Effector memory CD4-positive, alpha-beta T cell (primary cell): ENCODE measurements at regions not wholly inside any gene's neighbourhood (a gene's known extent, or its start where the extent isn't known, plus 50 kb on each side); places are given as distances from the start of the nearest gene placed in this dataset.

Experiments
- DNase-seq, 3 donors: peaks; one replicate each; pipeline ENCODE4 v3.0.0-alpha.2; 2020
- H3K27ac ChIP-seq: 2 replicates; pipeline ENCODE4 v1.7.0; 2013; ENCODE audit warnings: mild to moderate bottlenecking, low read length, moderate library complexity; ENCODE audit not compliant: insufficient read depth, poor library complexity, severe bottlenecking
- H3K27me3 ChIP-seq: replicated peaks from 2 replicates; pipeline ENCODE4 v1.7.0; 2013; ENCODE audit warnings: mild to moderate bottlenecking, low read length; ENCODE audit not compliant: insufficient read depth, control insufficient read depth, poor library complexity, severe bottlenecking
- H3K36me3 ChIP-seq: 2 replicates; pipeline ENCODE4 v1.7.0; 2013; ENCODE audit warnings: mild to moderate bottlenecking, low read length, moderate library complexity; ENCODE audit not compliant: control insufficient read depth, insufficient read depth
- H3K4me1 ChIP-seq: 2 replicates; pipeline ENCODE4 v1.7.0; 2013; ENCODE audit warnings: low read length, mild to moderate bottlenecking; ENCODE audit not compliant: control insufficient read depth, insufficient read depth, poor library complexity, severe bottlenecking
- H3K4me3 ChIP-seq: 2 replicates; pipeline ENCODE4 v1.7.0; 2013; ENCODE audit warnings: low read length, low read depth, mild to moderate bottlenecking; ENCODE audit not compliant: insufficient read depth, poor library complexity, severe bottlenecking
- H3K9me3 ChIP-seq: 2 replicates; pipeline ENCODE4 v1.7.0; 2013; ENCODE audit warnings: mild to moderate bottlenecking, low read length, moderate library complexity; ENCODE audit not compliant: control insufficient read depth

GRCh38 chr10:24009115-24009514 lies 199.8 kb upstream of the KIAA1217 start:
- H3K36me3 ChIP-seq, result no peaks in the 10 kb centered on the region
- H3K4me1 ChIP-seq, result no peaks in the 10 kb centered on the region
- no peaks in the 10 kb centered on the region for H3K9me3 ChIP-seq
- no peak overlapping the region for H3K27ac ChIP-seq
- no peaks in the 10 kb centered on the region for H3K27me3 ChIP-seq
- no peak overlapping the region for H3K4me3 ChIP-seq
- DNase-seq, result no peak

- no peak overlapping the region for H3K4me3 ChIP-seq
- H3K36me3 ChIP-seq, result no peaks in the 10 kb centered on the region
- no peak for DNase-seq
- H3K27me3 ChIP-seq, result no peaks in the 10 kb centered on the region
- H3K9me3 ChIP-seq, result no peaks in the 10 kb centered on the region
- H3K4me1 ChIP-seq, result no peaks in the 10 kb centered on the region
- no peak overlapping the region for H3K27ac ChIP-seq
Observed at GRCh38 chr10:24009736-24010135, 199.2 kb upstream of the KIAA1217 start.

- Histone ChIP-seq H3K4me3 (no peak overlapping the region), H3K36me3 (no peaks in the 10 kb centered on the region), H3K4me1 (no peaks in the 10 kb centered on the region), H3K9me3 (no peaks in the 10 kb centered on the region), H3K27ac (no peak overlapping the region), H3K27me3 (no peaks in the 10 kb centered on the region)
- DNase-seq, result no peak
Observed at GRCh38 chr10:24010436-24010970, 198.4 kb upstream of the KIAA1217 start.

GRCh38 chr10:24012249-24012803 lies 196.6 kb upstream of the KIAA1217 start:
- Histone ChIP-seq H3K4me3 (no peak overlapping the region), H3K27ac (no peak overlapping the region), H3K36me3 (no peaks in the 10 kb centered on the region), H3K9me3 (no peaks in the 10 kb centered on the region), H3K4me1 (no peaks in the 10 kb centered on the region), H3K27me3 (no peaks in the 10 kb centered on the region)
- DNase-seq, result no peak

DNA sequence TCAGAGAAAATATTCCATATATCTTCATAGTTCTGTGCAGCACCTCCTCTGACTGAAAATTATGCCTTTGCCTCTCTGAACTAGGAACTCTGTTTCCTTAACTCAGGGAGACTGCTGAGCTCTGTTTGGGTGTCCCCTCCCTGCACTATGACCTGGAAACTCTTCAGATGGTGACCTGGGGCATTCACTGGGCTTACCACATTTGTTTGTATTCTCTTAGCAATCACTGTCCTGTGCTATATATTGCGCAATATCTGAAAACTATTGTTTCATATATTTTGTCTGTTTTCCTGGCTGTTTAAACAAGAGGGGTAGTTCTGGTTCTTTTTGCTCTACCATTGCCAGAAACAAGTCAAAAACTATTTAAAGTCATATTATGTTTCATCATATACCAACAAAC lies 181.8 kb upstream of the KIAA1217 start:
- no peak for DNase-seq
- H3K27ac ChIP-seq, result no peak overlapping the region
- no peaks in the 10 kb centered on the region for H3K36me3 ChIP-seq
- H3K9me3 ChIP-seq, result no peaks in the 10 kb centered on the region
- H3K27me3 ChIP-seq, result no peaks in the 10 kb centered on the region
- H3K4me1 ChIP-seq, result no peaks in the 10 kb centered on the region
- no peak overlapping the region for H3K4me3 ChIP-seq

DNA sequence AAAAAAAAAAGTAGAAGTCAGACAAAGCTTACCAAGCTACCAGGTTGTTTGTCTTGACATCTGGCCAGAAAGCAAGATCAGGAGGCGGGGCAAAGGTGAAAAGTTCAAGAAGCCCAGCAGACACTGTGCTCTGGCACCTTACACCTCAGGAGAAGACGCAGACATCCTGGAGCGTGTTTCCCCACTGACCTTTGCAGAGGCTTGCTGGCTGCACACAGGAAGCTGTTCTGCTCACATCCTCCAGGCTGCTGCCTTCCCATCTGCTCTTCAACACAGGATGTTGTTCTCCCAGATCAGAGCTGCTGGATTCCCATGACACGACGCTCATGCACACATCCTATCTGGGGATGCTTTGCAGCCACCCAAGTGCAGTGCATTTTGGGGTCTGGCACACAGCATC lies 174.4 kb upstream of the KIAA1217 start:
- Histone ChIP-seq H3K4me3 (no peak overlapping the region), H3K36me3 (no peaks in the 10 kb centered on the region), H3K27me3 (no peaks in the 10 kb centered on the region), H3K9me3 (no peaks in the 10 kb centered on the region), H3K4me1 (no peaks in the 10 kb centered on the region), H3K27ac (no peak overlapping the region)
- DNase-seq, result no peak

GRCh38 chr10:24035761-24036160 lies 173.2 kb upstream of the KIAA1217 start:
- Histone ChIP-seq H3K36me3 (no peaks in the 10 kb centered on the region), H3K4me1 (no peaks in the 10 kb centered on the region), H3K27me3 (no peaks in the 10 kb centered on the region), H3K27ac (no peak overlapping the region), H3K4me3 (no peak overlapping the region), H3K9me3 (no peaks in the 10 kb centered on the region)
- no peak for DNase-seq

DNA sequence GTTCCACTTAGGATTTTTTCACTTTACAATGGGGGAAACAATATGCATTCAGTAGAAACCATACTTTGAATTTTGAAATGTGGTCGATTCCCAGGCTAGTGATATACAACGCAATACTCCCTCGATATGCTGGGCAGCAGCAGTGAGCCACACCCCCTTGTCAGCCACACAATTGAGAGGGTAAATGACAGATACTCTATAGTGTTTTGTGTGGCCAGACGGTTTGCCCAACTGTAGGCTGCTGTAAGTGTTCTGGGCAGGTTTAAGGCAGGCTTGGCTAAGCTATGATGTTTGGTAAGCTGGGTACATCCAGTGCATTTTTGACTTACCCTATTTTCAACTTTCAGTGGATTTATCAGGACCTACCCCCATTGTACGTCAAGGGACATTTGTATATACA lies 169.6 kb upstream of the KIAA1217 start:
- Histone ChIP-seq H3K4me1 (no peaks in the 10 kb centered on the region), H3K9me3 (no peaks in the 10 kb centered on the region), H3K36me3 (no peaks in the 10 kb centered on the region), H3K27me3 (no peaks in the 10 kb centered on the region), H3K27ac (no peak overlapping the region), H3K4me3 (no peak overlapping the region)
- no peak for DNase-seq

- Histone ChIP-seq H3K9me3 (no peaks in the 10 kb centered on the region), H3K36me3 (no peaks in the 10 kb centered on the region), H3K4me1 (no peaks in the 10 kb centered on the region), H3K27ac (no peak overlapping the region), H3K4me3 (no peak overlapping the region), H3K27me3 (no peaks in the 10 kb centered on the region)
- DNase-seq, result no peak
Observed at GRCh38 chr10:24039897-24040296, 169.0 kb upstream of the KIAA1217 start.

DNA sequence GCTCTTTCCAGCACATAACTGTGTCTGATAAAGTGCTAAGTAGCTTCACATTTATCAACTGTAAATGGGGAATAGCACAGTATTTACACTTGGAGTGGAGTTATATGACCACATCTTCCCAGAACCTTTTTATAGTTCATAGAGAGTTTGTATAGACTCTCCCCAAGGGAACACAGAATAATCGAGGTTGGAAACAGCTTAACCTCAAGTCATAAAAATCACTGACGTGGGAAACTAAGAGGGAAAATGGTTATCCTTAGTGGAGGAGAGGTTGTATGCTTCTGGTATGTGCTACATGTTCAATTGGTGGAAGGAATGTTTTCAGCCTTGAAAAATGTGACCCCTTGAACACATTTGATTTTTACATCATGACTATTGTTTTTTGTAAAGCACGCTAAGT lies 167.9 kb upstream of the KIAA1217 start:
- H3K4me3 ChIP-seq, result no peak overlapping the region
- no peaks in the 10 kb centered on the region for H3K36me3 ChIP-seq
- H3K27ac ChIP-seq, result no peak overlapping the region
- H3K4me1 ChIP-seq, result no peaks in the 10 kb centered on the region
- no peaks in the 10 kb centered on the region for H3K27me3 ChIP-seq
- H3K9me3 ChIP-seq, result no peaks in the 10 kb centered on the region
- no peak for DNase-seq
